K562 (cell line): ENCODE measurements at regions not wholly inside any gene's neighbourhood (a gene's known extent, or its start where the extent isn't known, plus 50 kb on each side); places are given as distances from the start of the nearest gene placed in this dataset.

ENCODE experiments used
- ARID2 ChIP-seq: fragments of 450-650 bp; IDR thresholded peaks from 2 replicates; pipeline ENCODE4 v1.6.1; 2017; ENCODE audit warnings: antibody characterized with exemption, mild to moderate bottlenecking
- BRF2 ChIP-seq: IDR thresholded peaks from 3 replicates; pipeline ENCODE4 v1.6.1; 2011; ENCODE audit warnings: borderline replicate concordance, mild to moderate bottlenecking; ENCODE audit not compliant: insufficient read length, insufficient read depth
- CBFA2T3 ChIP-seq: fragments of 450-650 bp; IDR thresholded peaks from 2 replicates; pipeline ENCODE4 v1.6.1; 2017
- HDAC1 ChIP-seq, 2 experiments: fragments of 450-650 bp; IDR thresholded peaks; 2 replicates each; pipeline ENCODE4 v1.6.1; 2016 to 2017; ENCODE audit warnings: inconsistent platforms in 1 of 2, mild to moderate bottlenecking in 1 of 2, moderate library complexity in 1 of 2
- POLR3A ChIP-seq: IDR thresholded peaks from 2 replicates; pipeline ENCODE4 v1.6.1; 2011; ENCODE audit warnings: borderline replicate concordance, mild to moderate bottlenecking, moderate library complexity; ENCODE audit not compliant: insufficient read length, insufficient read depth; ENCODE audit errors: extremely low read depth
- RBM17 ChIP-seq: fragments of 200-400 bp; formaldehyde crosslinking; IDR thresholded peaks from 2 replicates; pipeline ENCODE4 v1.6.1; 2017; ENCODE audit warnings: low read depth, mild to moderate bottlenecking, low read length, borderline replicate concordance
- SMAD4 ChIP-seq: fragments of 250-450 bp; sonication (Bioruptor Pico); conservative IDR thresholded peaks from 2 replicates; pipeline ENCODE4 v1.8.0; 2021; ENCODE audit warnings: inconsistent platforms, mild to moderate bottlenecking, moderate library complexity
- TCF3 ChIP-seq: sonication (generic); formaldehyde crosslinking; IDR thresholded peaks from 2 replicates; pipeline ENCODE4 v1.4.0; 2020; ENCODE audit warnings: mild to moderate bottlenecking, missing genetic modification reagents
- TEAD1 ChIP-seq, 2 experiments: fragments of 450-650 bp in 1 of 2; sonication (generic) in 1 of 2; formaldehyde crosslinking; IDR thresholded peaks; 2 replicates each; pipeline versions ENCODE4 v1.4.0 to v1.8.0; 2020 to 2022; ENCODE audit warnings: mild to moderate bottlenecking in 2 of 2, missing genetic modification reagents in 1 of 2
- TSC22D4 ChIP-seq: fragments of 450-650 bp; IDR thresholded peaks from 2 replicates; pipeline ENCODE4 v1.6.1; 2016; ENCODE audit warnings: missing genetic modification characterization, missing biosample characterization, control low read depth
- ZKSCAN3 ChIP-seq: fragments of 250-450 bp; sonication (Bioruptor Pico); IDR thresholded peaks from 2 replicates; pipeline ENCODE4 v1.4.0; 2020
- ZNF318 ChIP-seq, 2 experiments: fragments of 450-650 bp; IDR thresholded peaks; 2 replicates each; pipeline ENCODE4 v1.6.1; 2016; ENCODE audit warnings: mild to moderate bottlenecking in 2 of 2, borderline replicate concordance in 1 of 2, low read depth in 1 of 2, moderate library complexity in 1 of 2
- ZNF431 ChIP-seq: sonication (generic); formaldehyde crosslinking; IDR thresholded peaks from 2 replicates; pipeline ENCODE4 v1.8.0; 2022; ENCODE audit warnings: mild to moderate bottlenecking, missing genetic modification reagents
- ZNF785 ChIP-seq: fragments of 250-450 bp; sonication (Bioruptor Pico); IDR thresholded peaks from 2 replicates; pipeline ENCODE4 v1.4.0; 2020; ENCODE audit warnings: mild to moderate bottlenecking
- TF ChIP-seq, protein P1 (sequence below): fragments of 250-450 bp; sonication (Bioruptor Pico); IDR thresholded peaks from 2 replicates; pipeline ENCODE4 v1.8.0; 2021; ENCODE audit warnings: moderate library complexity, mild to moderate bottlenecking, inconsistent platforms
- TF ChIP-seq, protein P2 (sequence below), 2 experiments: fragments of 450-650 bp in 1 of 2; sonication (generic) in 1 of 2; formaldehyde crosslinking in 1 of 2; IDR thresholded peaks in 1 of 2; conservative IDR thresholded peaks in 1 of 2; 2 replicates each; pipeline versions ENCODE4 v1.6.1 to v1.8.1; 2016 to 2023; ENCODE audit warnings: mild to moderate bottlenecking in 2 of 2, moderate library complexity in 2 of 2, inconsistent platforms in 1 of 2, missing genetic modification reagents in 1 of 2

DNA sequence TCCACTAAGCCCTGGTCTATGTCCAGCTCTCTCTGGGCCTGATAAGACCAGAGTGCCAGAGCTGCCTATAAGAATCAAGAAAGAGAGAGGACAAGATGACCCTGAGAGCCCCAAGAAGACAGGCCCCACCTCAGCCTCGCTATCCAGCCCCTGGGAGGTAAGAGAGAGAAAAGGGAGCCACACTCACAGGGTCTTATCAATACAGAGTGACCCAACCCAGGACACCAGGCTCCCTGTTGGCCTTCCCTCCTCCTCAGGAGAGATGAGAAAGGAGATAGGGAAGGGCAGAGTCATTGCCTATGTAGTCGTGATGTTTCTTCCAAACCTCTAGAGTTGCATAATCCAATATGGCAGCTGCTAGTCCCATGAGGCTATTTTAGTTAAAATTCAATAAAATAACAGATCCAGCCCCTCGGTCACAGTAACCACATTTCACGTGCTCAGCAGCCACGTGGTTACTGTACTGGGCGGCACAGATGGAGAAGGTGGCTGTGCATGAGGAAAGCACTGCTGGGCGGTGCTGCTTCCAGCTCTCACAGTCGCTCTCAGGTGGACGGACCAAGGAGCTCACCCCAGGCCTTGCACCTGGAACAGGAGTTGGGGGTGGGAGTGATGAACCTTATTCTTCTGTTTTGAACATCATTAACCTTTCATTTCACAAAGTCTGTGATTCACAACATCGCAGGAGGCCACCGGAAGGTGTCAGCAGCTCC is 525.8 kb downstream of the SHQ1 start (continued):
- TF ChIP-seq TSC22D4 (tag) (no peak), TCF3 (peak; percentile 33; the same call in 1 of the 2 replicates), HDAC1 (IDR thresholded peaks at IDR 0.05) (peak in 1 of 2 experiments; percentile 45; a peak in 1 of 4 replicates), ARID2 (no peak), SMAD4 (CRISPR knock-in tag) (peak; percentile 82), CBFA2T3 (peak; percentile 42), RBM17 (no peak), ZNF431 (CRISPR knock-in tag) (peak; percentile 50; the same call in 1 of the 2 replicates), TEAD1 (CRISPR knock-in tag; IDR thresholded peaks at IDR 0.05) (peak in 1 of 2 experiments; percentile 79; a peak in 2 of 4 replicates), BRF2 (no peak), ZKSCAN3 (no peak), POLR3A (no peak), ZNF785 (CRISPR knock-in tag) (no peak), ZNF318 (IDR thresholded peaks at IDR 0.05; ENCODE audit: borderline replicate concordance in 1 of 2, low read depth in 1 of 2) (peak in 1 of 2 experiments; percentile 60; a peak in 1 of 4 replicates)
- TF ChIP-seq, protein P1, sequence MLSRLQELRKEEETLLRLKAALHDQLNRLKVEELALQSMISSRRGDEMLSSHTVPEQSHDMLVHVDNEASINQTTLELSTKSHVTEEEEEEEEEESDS (CRISPR knock-in tag), result no peak
- TF ChIP-seq, protein P2, sequence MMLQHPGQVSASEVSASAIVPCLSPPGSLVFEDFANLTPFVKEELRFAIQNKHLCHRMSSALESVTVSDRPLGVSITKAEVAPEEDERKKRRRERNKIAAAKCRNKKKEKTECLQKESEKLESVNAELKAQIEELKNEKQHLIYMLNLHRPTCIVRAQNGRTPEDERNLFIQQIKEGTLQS (IDR thresholded peaks at IDR 0.05), result peak; percentile 94
- TF ChIP-seq, protein P2 (CRISPR knock-in tag; conservative IDR thresholded peaks at IDR 0.05), result no peak
